Endothelial cell of umbilical vein (primary cell): ENCODE measurements at regions not wholly inside any gene's neighbourhood (a gene's known extent, or its start where the extent isn't known, plus 50 kb on each side); places are given as distances from the start of the nearest gene placed in this dataset.
A peak's percentile ranks its signal among the peaks of the same experiment; 100 is the strongest.

ENCODE experiments used
- BruUV-seq: library from RNA; stranded (reverse); fragments of 400-500 nt; replicated peaks from 2 replicates; lab custom pipeline; 2021; lab: Mats Ljungman, UMichigan
- CTCF ChIA-PET: fragments of 300-600, 350-600 bp; sonication (Branson Sonifier 250); formaldehyde crosslinking; loops from one replicate; lab custom pipeline; 2021; ENCODE audit warnings: antibody characterized with exemption, inconsistent platforms; lab: Charles Lee
- POLR2A ChIA-PET: fragments of 300-600, 350-600 bp; sonication (Branson Sonifier 250); formaldehyde crosslinking; loops from one replicate; lab custom pipeline; 2021; ENCODE audit warnings: antibody characterized with exemption, inconsistent platforms; lab: Charles Lee
- DNase-seq: peaks from one replicate; pipeline ENCODE4 v3.0.0-alpha.2; 2011; ENCODE audit warnings: low read depth, low spot score
- FAIRE-seq: peaks from 2 replicates; lab custom pipeline; 2011; peaks lifted over from hg19 to GRCh38; lab: Jason Lieb, UNC
- H2AFZ ChIP-seq: 2 replicates; pipeline ENCODE4 v1.6.0; 2012; ENCODE audit warnings: low read depth, low read length, control low read depth, inconsistent platforms
- H3K27ac ChIP-seq: 2 replicates; pipeline ENCODE4 v1.5.1; 2011; ENCODE audit warnings: low read depth, mild to moderate bottlenecking, control low read depth, low read length, moderate library complexity; ENCODE audit not compliant: insufficient read depth
- H3K27me3 ChIP-seq, 2 experiments: 2 replicates each; pipeline versions ENCODE4 v1.6.0 to v1.6.1; 2011; ENCODE audit warnings: low read length in 2 of 2, mixed read lengths in 1 of 2; ENCODE audit not compliant: control insufficient read depth in 2 of 2, insufficient read depth in 2 of 2
- H3K36me3 ChIP-seq, 2 experiments: 2 replicates in 1 of 2; 3 replicates in 1 of 2; pipeline ENCODE4 v1.5.1; 2011; ENCODE audit warnings: low read length in 2 of 2, mild to moderate bottlenecking in 1 of 2, moderate library complexity in 1 of 2; ENCODE audit not compliant: control insufficient read depth in 2 of 2, insufficient read depth in 2 of 2; ENCODE audit errors: extremely low read depth in 1 of 2
- H3K4me1 ChIP-seq: 3 replicates; pipeline ENCODE4 v1.5.1; 2011; ENCODE audit warnings: mild to moderate bottlenecking, low read length; ENCODE audit not compliant: control insufficient read depth, insufficient read depth; ENCODE audit errors: extremely low read depth
- H3K4me2 ChIP-seq: 2 replicates; pipeline ENCODE4 v1.6.1; 2011; ENCODE audit warnings: low read length, control low read depth, mixed read lengths; ENCODE audit not compliant: insufficient read depth
- H3K4me3 ChIP-seq, 3 experiments: fragments of 200-600 bp in 1 of 3; sonication (generic), shearing (Covaris generic) in 1 of 3; replicated peaks in 1 of 3; 2 replicates each; pipeline ENCODE4 v1.5.1; 2011 to 2016; ENCODE audit warnings: control low read depth in 3 of 3, low read length in 3 of 3, mild to moderate bottlenecking in 2 of 3, inconsistent platforms in 1 of 3, low read depth in 1 of 3, moderate library complexity in 1 of 3; ENCODE audit not compliant: insufficient read depth in 1 of 3
- H3K79me2 ChIP-seq: 2 replicates; pipeline ENCODE4 v1.6.0; 2012; ENCODE audit warnings: low read length, inconsistent platforms; ENCODE audit not compliant: control insufficient read depth, insufficient read depth
- H3K9ac ChIP-seq: replicated peaks from 2 replicates; pipeline ENCODE3; 2011; ENCODE audit warnings: low read length, control low read depth; ENCODE audit not compliant: insufficient read depth; ENCODE audit errors: extremely low read depth
- H3K9me1 ChIP-seq: replicated peaks from 3 replicates; pipeline ENCODE4 v1.6.0; 2011; ENCODE audit warnings: mild to moderate bottlenecking, low read length; ENCODE audit not compliant: control insufficient read depth, insufficient read depth; ENCODE audit errors: extremely low read depth
- H3K9me3 ChIP-seq: replicated peaks from 2 replicates; pipeline ENCODE4 v1.5.1; 2012; ENCODE audit warnings: low read length, inconsistent platforms; ENCODE audit not compliant: control insufficient read depth, insufficient read depth
- H4K20me1 ChIP-seq: replicated peaks from 2 replicates; pipeline ENCODE3; 2011; ENCODE audit warnings: mild to moderate bottlenecking, low read length; ENCODE audit not compliant: control insufficient read depth, insufficient read depth; ENCODE audit errors: extremely low read depth
- CTCF ChIP-seq, 2 donors: IDR thresholded peaks; 1 replicate in 1 of 2; 2 replicates in 1 of 2; pipeline ENCODE4 v1.5.1; 2011; ENCODE audit warnings: low read length in 2 of 2, mild to moderate bottlenecking in 2 of 2, moderate library complexity in 2 of 2, control low read depth in 1 of 2, inconsistent platforms in 1 of 2, low read depth in 1 of 2; ENCODE audit not compliant: insufficient read depth in 1 of 2; ENCODE audit errors: extremely low read depth in 1 of 2
- EZH2 ChIP-seq: IDR thresholded peaks from 2 replicates; pipeline ENCODE4 v1.6.1; 2012; ENCODE audit warnings: borderline replicate concordance, low read depth, mild to moderate bottlenecking, moderate library complexity, low read length, inconsistent platforms; ENCODE audit not compliant: severe bottlenecking
- FOS ChIP-seq: IDR thresholded peaks from 2 replicates; pipeline ENCODE4 v1.6.1; 2011; ENCODE audit warnings: mild to moderate bottlenecking, low read length, moderate library complexity, borderline replicate concordance; ENCODE audit not compliant: insufficient read depth
- GATA2 ChIP-seq: IDR thresholded peaks from 2 replicates; pipeline ENCODE4 v1.7.0; 2011; ENCODE audit warnings: low read depth, mild to moderate bottlenecking, moderate library complexity, mixed read lengths, low read length; ENCODE audit not compliant: insufficient read length, insufficient read depth
- JUN ChIP-seq: IDR thresholded peaks from 2 replicates; pipeline ENCODE4 v1.6.1; 2011; ENCODE audit warnings: borderline replicate concordance, low read depth; ENCODE audit not compliant: insufficient read length, insufficient read depth
- MAX ChIP-seq: IDR thresholded peaks from 2 replicates; pipeline ENCODE4 v1.6.1; 2011; ENCODE audit not compliant: insufficient read depth, insufficient read length
- MYC ChIP-seq: IDR thresholded peaks from one replicate; pipeline ENCODE4 v1.6.1; 2011; ENCODE audit warnings: mild to moderate bottlenecking, low read depth, low read length
- POLR2A ChIP-seq: IDR thresholded peaks from 2 replicates; pipeline ENCODE4 v1.6.1; 2012; ENCODE audit warnings: low read depth, mild to moderate bottlenecking, control low read depth, low read length
- POLR2AphosphoS5 ChIP-seq: IDR thresholded peaks from 2 replicates; pipeline ENCODE4 v1.6.1; 2012; ENCODE audit warnings: low read depth, mild to moderate bottlenecking, control low read depth, low read length, moderate library complexity; ENCODE audit not compliant: insufficient read depth
- dilution Hi-C: fragments of 300-500 bp; cut with MboI; formaldehyde crosslinking; loops from one replicate; pipeline ENCODE4 v1.15.0; 2019; ENCODE audit warnings: low sequenced_read_pairs; ENCODE audit not compliant: extremely low pct_ligation_motif_present
- intact Hi-C: fragments of 100-400 bp; cut with micrococcal nuclease; formaldehyde crosslinking; loops from one replicate; pipeline ENCODE4 v1.10.0; 2022

GRCh38 chr13:59459972-59460371 lies 703.8 kb downstream of the DIAPH3 start:
- intact Hi-C loops, result loop anchor here (1.0 to 10.0 kb wide), 7 partner anchors 10 to 1825 kb away; partner anchors contain the start of gene PCDH17
- no peak for TF ChIP-seq POLR2A
- TF ChIP-seq EZH2, result no peak
- peak in 1 of 2 donors; percentile 4 for TF ChIP-seq CTCF (IDR thresholded peaks at IDR 0.05; ENCODE audit: extremely low read depth in 1 of 2, insufficient read depth in 1 of 2, low read depth in 1 of 2, low read length in 2 of 2)
- POLR2A ChIA-PET, result interaction anchor here (1.1 to 1.8 kb wide), 2 partner anchors 13 to 35 kb away, joined by 3 to 8 read pairs; no protein-coding TSS in a partner anchor
- Histone ChIP-seq H3K27ac (peak overlapping the region; percentile 87), H4K20me1 (no peaks in the 10 kb centered on the region), H3K27me3 (no peaks in the 10 kb centered on the region), H3K79me2 (no peaks in the 10 kb centered on the region), H3K9me1 (no peaks in the 10 kb centered on the region), H2AFZ (no peak overlapping the region), H3K9ac (no peak overlapping the region), H3K4me1 (peaks cover 37% of the 10 kb centered on the region), H3K4me2 (no peak overlapping the region), H3K4me3 (no peak overlapping the region), H3K9me3 (no peaks in the 10 kb centered on the region), H3K36me3 (no peaks in the 10 kb centered on the region)
- CTCF ChIA-PET, result interaction anchor here (0.7 to 3.0 kb wide), 8 partner anchors 20 to 311 kb away, joined by 3 to 25 read pairs (median 6); no protein-coding TSS in a partner anchor
- FAIRE-seq (peak; percentile 53), DNase-seq (no peak)
- BruUV-seq, result no TSS peak
- dilution Hi-C loops, result no loop called here

GRCh38 chr13:59461411-59461810 lies 702.3 kb downstream of the DIAPH3 start:
- Histone ChIP-seq H3K27me3 (no peaks in the 10 kb centered on the region), H3K9me1 (no peaks in the 10 kb centered on the region), H3K9me3 (no peaks in the 10 kb centered on the region), H3K4me1 (peaks cover 41% of the 10 kb centered on the region), H3K9ac (no peak overlapping the region), H4K20me1 (no peaks in the 10 kb centered on the region), H3K79me2 (no peaks in the 10 kb centered on the region), H2AFZ (no peak overlapping the region), H3K27ac (peak overlapping the region; percentile 75), H3K4me2 (peak overlapping the region; percentile 29), H3K36me3 (no peaks in the 10 kb centered on the region), H3K4me3 (no peak overlapping the region)
- POLR2A ChIA-PET, result no interaction called here
- no TSS peak for BruUV-seq
- dilution Hi-C loops (no loop called here), intact Hi-C loops (loop anchor here (1.0 to 5.0 kb wide), 7 partner anchors 15 to 205 kb away; no protein-coding TSS in a partner anchor)
- CTCF ChIA-PET, result interaction anchor here (0.7 kb wide), 1 partner anchor 828 kb away, joined by 3 read pairs; no protein-coding TSS in a partner anchor
- peak; percentile 80 for FAIRE-seq
- DNase-seq, result peak; percentile 93
- TF ChIP-seq POLR2AphosphoS5, result peak; percentile 75
- TF ChIP-seq FOS, result no peak
- no peak for TF ChIP-seq CTCF (IDR thresholded peaks at IDR 0.05; ENCODE audit: extremely low read depth in 1 of 2, insufficient read depth in 1 of 2, low read depth in 1 of 2, low read length in 2 of 2)
- TF ChIP-seq MYC, result no peak
- TF ChIP-seq GATA2, result peak; percentile 91
- TF ChIP-seq JUN, result peak; percentile 45
- TF ChIP-seq MAX, result no peak
- no peak for TF ChIP-seq EZH2
- TF ChIP-seq POLR2A, result peak; percentile 58
